Gastrocnemius medialis (tissue), 4 donors: ENCODE measurements at regions not wholly inside any gene's neighbourhood (a gene's known extent, or its start where the extent isn't known, plus 50 kb on each side); places are given as distances from the start of the nearest gene placed in this dataset.

Experiments used
- POLR2A ChIP-seq, 2 donors: fragments of 450-650 bp; IDR thresholded peaks; one replicate each; pipeline ENCODE4 v1.6.1; 2017; ENCODE audit warnings: antibody characterized with exemption in 2 of 2, mild to moderate bottlenecking in 2 of 2, moderate library complexity in 2 of 2
- TF ChIP-seq, protein P1 (sequence below), 5 experiments: fragments of 450-650 bp in 3 of 5; fragments of 200-600 bp in 2 of 5; sonication (generic) in 2 of 5; IDR thresholded peaks in 4 of 5; conservative IDR thresholded peaks in 1 of 5; 1 replicate in 4 of 5; 2 replicates in 1 of 5; pipeline ENCODE4 v1.5.1; 2016 to 2019; ENCODE audit warnings: antibody characterized with exemption in 5 of 5, mild to moderate bottlenecking in 3 of 5, moderate library complexity in 3 of 5

DNA sequence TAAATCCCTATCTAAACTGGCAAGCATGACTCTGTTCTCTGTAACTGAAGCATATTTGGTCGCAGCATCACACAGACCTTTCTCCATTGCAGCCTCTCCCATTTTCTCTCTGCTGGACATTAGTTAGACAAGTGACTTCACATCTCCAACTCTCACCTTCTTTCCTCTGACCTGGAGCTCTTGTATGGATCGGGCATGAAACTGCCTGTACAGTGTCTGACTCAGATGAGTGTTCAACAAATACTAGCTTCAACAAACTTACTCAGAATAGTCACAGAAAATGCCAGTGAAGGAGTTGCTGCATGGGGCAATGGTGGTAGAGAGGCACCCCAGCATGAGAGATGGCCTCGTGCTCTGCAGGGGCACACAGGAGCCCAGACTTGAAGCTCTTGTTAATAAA lies 104.7 kb upstream of the COPS8 start:
- no peak for TF ChIP-seq POLR2A (IDR thresholded peaks at IDR 0.05)
- TF ChIP-seq, protein P1, sequence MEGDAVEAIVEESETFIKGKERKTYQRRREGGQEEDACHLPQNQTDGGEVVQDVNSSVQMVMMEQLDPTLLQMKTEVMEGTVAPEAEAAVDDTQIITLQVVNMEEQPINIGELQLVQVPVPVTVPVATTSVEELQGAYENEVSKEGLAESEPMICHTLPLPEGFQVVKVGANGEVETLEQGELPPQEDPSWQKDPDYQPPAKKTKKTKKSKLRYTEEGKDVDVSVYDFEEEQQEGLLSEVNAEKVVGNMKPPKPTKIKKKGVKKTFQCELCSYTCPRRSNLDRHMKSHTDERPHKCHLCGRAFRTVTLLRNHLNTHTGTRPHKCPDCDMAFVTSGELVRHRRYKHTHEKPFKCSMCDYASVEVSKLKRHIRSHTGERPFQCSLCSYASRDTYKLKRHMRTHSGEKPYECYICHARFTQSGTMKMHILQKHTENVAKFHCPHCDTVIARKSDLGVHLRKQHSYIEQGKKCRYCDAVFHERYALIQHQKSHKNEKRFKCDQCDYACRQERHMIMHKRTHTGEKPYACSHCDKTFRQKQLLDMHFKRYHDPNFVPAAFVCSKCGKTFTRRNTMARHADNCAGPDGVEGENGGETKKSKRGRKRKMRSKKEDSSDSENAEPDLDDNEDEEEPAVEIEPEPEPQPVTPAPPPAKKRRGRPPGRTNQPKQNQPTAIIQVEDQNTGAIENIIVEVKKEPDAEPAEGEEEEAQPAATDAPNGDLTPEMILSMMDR (IDR thresholded peaks at IDR 0.05 in 4 of 5, conservative IDR thresholded peaks at IDR 0.05 in 1 of 5), result no peak
